GM19452 (cell line): ENCODE measurements at regions not wholly inside any gene's neighbourhood (a gene's known extent, or its start where the extent isn't known, plus 50 kb on each side); places are given as distances from the start of the nearest gene placed in this dataset.
"Not testable (repeated sequence)": the region's sequence is repeated elsewhere in the genome, so short reads cannot be mapped to it uniquely, and the experiment has no call there.

Experiments
- ATAC-seq: cut with Tn5 transposase; IDR thresholded peaks from one replicate; pipeline ENCODE4 v1.9.1; 2021; ENCODE audit not compliant: unreplicated experiment

DNA sequence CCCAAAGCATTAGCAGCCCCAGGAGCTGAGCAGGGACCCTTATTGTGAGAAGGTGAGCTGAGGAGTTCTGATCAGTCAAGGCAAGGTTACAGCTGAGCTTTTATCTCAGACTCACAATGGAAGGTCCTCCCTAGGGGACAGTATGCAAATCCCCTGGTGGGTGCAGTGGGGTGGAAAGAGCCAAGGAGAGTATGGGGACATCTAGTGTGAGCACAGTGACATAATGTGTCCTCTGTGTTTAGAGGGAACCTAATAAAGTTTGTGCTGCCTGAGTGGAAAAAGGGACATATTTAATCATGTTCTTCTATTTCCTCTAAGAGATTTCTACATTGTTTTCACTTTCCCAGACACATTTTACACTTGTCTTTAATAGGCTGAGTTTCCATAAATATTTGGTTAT lies 438.0 kb downstream of the RPIA start:
- not testable (repeated sequence) for ATAC-seq

DNA sequence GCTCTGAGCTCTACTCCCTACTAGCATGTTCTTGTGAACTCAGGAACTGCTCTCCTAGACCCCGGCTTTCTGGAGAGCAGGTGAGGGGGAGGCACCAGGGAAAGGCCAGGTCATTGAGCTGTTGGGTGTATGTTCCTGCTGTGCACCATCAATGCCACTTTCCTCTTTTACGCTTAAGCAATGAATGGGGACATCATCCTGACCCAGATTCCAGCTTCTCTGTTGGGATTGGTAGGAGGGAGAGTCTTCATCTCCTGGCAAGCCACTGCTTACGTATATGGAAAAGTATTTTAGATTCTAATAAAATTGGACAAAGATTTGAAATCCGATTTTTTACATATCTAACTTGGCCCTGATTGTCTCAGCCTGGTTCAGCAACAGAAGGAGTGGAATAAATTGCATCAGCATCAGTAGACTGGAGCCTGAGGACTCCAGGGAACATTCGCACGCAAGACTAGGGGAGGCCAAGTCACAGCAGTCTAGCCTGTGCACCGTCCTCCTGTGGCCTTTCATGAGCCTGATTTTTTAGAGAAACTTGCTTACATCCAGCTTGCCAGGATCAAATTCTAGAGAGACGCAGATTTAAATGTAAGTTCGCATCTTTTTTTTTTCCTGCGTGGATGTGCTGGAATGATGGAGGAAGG lies 439.3 kb downstream of the RPIA start:
- not testable (repeated sequence) for ATAC-seq

DNA sequence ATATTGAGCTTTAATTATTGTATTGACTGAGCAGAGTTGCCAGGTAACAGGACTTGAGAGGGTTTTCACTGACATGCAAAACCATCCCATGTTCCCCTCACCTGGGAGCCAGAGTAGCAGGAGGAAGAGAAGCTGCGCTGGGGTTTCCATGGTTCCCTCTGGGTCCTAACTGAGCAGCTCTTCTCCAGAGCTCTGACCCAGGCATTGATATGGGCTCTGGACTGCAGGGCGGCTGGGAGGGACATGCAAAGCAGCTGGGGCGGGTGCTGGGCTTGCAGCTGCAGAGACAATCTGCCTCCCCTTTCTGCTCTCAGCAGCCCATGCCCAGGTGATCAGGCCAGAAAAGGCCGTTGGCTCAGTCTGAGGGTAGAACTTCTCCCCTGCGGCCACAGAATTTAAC lies 451.5 kb downstream of the RPIA start:
- ATAC-seq: not testable (repeated sequence)

DNA sequence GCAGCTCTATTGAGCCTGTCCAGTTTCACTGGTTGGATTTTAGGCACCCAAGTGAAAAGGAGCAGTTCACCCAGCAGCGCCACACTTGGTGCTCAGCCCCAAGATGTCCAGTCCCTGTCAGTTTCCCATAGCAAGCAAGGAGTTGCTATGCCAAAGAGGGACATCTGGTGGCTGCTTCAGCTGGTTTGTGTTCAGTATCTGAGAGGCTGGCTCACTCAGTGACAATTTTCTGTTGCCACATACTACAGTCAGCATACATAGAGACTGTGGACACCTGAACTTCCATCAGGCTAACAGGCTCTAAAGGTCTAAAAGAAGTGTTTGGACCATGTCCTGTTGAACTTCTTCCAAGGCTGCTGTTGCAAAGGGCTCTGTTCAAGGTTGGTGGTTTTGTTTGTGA lies 453.9 kb downstream of the RPIA start:
- ATAC-seq: not testable (repeated sequence)

DNA sequence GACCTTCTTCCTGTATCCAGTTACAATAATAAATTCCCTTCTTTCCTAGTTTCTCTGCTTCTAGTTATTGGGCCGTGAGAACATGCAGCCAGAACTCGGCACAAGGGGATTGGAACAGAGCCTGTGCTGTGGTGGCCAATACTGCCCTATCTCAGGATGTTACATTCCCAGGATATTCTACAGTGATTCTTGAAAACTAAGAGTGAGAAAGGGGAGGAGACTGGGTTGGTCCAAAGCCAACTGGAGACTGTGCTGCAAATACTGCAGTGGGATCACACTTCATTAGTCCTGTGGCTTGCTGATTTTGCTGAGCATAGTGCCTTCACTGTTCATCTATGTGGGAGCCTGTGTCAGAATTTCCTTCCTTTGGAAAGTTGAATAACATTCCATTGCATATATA lies 456.8 kb downstream of the RPIA start:
- ATAC-seq: not testable (repeated sequence)

DNA sequence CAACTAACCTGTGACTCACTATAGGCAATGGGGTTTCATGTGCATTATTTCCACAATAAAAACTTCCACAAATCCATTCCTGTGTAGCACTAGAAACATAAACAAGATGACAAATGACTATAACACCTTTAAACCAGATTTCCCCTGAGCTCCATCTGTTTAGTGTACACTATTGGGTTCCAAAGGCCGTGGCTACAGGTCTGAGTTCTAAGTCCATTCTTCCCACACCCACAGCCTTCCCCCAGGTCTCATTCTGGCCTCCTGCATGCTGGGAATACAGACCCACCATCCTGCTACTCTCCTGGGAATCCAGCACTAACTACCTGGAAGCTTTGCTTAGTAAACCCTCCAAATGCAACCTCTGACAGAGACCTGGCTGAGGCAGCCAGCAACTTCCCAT lies 460.2 kb downstream of the RPIA start:
- ATAC-seq: not testable (repeated sequence)

DNA sequence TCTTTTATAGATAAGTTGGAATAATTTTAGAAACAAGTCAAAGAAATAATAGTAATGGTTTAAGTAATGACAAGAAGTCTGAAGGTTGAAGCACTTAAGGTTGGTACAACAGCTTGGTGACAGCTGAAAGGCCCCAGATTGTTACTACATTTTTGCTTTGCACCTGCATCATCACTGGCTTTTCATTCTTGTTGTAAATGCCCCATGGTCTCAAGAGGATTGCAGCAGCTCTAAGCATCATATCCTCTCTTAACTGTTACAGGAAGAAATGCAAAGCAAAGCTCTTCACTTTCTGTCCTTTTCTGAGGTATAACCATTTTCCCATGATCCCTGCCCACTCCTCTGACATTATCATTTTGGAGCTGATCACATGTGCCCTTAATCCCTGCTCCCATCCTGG lies 461.0 kb downstream of the RPIA start:
- not testable (repeated sequence) for ATAC-seq

DNA sequence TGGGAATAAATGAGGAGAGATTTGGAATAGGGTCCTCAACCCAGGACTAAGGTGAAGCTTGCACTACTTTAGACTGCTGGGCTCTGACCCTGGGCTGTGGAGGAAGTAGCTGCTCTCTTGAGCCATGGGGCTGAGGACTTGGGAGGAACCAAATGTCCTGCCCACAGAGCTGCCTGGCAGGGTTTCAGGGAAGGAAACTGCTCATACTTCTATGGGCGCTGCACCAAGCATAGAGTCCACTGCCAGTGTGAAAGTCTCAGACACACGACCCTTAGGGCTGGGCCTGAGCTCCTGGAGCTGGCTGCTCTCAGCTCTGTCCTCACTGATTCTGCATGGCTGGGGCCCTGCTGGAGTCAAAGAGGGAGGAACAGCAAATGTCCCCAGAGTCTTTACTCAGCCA lies 461.7 kb downstream of the RPIA start:
- ATAC-seq: not testable (repeated sequence)

DNA sequence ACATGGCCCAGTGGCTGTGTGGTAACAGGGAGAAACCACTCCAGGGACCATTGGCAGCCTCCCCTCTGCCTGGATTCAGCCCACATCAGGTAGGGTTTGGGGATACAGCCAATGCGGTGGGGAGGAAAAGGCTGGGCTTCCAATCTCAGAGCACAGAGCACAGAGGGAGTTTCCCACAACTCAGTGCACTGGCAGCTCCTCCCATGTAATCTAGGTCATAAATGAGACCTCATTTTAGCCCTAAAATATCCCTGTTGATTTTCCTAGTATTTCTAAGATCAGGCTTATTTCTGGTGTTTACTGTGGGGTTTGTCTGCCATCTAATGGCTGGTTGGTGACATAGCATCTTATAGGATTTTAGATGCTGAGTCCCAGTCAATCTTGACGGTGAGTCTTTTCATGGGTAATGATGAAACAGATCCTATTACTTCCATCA lies 462.8 kb downstream of the RPIA start:
- not testable (repeated sequence) for ATAC-seq

DNA sequence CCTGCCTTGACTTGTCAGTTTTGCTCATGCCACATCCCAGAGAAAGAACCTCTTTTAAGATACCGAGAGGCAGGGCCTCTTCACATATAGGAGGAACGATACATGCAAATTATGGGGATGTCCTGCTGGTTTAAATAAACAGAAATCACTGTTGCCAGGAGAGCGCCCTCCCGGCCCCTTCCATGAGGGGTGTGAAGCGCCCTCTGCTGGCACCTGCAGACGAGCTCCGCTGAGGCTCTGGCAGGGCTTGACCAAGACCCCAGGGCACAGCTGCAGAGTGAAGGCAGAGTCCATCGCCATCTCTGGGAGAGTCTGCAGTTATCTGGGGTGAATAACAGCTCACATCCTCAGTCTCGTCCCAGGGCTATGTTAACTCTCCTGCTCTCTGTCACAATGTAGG lies 468.8 kb downstream of the RPIA start:
- ATAC-seq: not testable (repeated sequence)

DNA sequence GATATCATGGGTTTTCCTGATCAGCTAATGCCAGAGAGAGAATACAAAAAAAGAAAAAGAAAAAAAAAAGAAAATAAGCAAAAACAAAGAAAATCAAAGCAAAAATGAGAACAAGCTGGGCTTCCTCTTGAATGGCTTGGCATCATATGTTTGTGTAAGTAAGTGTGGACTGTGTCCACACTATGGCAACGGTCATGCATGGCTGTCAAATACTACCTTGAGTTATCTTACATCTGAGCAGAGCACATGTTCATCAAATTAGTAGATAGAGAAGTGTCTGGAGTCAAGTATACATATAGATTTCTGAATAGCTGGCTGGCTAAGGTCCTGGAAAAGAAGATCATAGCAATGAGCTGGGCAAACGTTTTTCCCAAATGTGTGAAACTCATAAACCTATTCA lies 470.2 kb downstream of the RPIA start:
- ATAC-seq: not testable (repeated sequence)

DNA sequence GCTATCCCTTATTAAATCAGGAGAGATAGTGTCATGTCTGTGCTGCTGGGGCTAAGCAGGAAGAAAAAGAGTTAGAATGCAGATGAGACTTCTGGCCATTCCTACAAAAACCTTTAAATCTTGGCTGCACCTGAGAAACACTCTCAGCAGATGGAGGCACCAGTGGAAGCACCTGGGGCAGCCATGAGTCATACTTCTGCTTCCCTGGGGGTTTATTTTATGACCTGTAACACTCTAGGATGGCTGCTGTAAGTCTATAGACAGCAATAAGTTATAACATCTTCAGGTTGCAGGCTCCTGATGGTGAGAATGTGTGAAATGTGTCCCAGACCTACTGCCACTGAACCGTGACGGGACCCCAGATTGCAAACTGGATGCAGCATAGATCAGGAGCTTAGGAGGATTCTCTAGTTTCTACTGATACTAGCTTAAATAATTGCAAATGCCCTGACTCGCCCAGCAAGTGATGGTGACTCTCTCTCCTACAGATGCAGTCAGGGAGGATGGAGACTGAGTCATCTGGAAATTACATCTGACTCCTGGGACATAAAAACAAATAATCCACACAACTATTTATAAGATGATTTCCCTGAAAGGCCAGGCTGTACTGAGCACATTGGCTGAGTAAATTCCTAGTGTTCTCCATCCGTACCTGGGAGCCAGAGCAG lies 479.2 kb downstream of the RPIA start:
- not testable (repeated sequence) for ATAC-seq

DNA sequence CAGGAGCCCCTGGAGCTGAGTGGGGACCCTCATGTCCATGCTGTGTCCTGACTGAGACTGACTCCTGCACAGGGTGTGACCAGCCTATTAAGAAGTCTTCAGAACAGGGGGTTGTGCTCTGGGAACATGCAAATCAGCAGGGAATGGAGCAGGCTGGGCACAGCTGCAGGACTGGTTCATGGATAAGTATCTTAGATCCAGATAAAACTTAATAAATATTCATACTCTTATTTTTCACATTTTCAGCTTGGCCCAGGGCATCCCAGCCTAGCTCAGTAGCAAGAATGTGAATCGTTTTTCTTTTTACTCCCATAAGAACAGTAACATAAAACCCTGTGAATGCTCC lies 479.7 kb downstream of the RPIA start:
- ATAC-seq: not testable (repeated sequence)

DNA sequence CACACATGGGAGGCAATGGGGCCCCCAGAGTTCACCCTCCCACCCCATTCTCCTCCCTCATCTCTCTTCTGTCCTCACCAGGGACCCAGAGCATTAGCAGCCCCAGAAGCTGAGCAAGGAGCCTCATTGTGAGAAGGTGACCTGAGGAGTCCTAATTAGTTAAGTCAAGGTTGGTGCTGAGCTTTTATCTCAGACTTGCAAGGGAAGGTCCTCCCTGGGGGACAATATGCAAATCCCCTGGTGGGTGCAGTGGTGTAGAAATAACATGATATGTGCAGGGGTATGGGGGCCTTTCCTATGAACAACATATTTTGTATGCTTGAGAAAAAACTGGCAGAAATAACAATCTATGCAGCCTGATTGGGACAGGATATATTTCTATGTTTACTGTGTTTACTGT lies 485.5 kb downstream of the RPIA start:
- ATAC-seq: not testable (repeated sequence)

DNA sequence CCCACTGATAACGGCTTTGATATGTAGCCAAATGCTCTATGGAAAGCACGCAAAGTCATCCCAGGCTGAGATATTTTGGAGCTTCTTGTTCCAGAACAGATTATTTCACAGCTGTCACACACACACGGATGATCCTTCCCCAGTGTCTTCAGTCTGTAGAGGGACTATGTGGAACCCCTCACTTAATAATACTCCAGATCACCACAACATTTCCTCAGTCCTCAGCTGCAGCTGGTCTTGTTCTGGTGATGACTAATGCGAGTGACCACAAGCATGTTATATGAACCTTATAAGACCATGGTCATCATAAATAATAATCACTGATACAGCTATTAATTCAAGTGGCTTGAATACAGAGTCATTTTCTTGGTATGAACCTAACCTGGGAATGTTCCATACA lies 490.7 kb downstream of the RPIA start:
- ATAC-seq: not testable (repeated sequence)

DNA sequence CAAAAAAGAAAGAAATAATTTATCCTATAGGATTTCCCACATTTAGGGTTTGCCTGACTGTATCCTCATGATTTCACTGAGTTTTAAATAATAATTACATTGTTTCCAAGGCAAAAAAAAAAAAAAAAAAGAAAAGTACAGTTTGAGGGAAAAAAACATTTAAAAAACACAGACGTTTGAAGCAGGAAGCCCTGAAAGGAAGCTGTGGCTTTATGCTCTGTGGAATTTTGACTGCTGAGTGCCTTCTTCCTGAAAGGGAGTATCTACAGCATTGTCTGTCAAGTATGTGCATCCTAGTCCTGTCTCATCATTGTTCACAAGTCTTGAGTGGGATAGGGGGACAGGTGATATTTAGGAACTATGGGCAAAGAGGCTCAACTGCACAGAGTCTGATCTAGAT lies 493.3 kb downstream of the RPIA start:
- not testable (repeated sequence) for ATAC-seq

DNA sequence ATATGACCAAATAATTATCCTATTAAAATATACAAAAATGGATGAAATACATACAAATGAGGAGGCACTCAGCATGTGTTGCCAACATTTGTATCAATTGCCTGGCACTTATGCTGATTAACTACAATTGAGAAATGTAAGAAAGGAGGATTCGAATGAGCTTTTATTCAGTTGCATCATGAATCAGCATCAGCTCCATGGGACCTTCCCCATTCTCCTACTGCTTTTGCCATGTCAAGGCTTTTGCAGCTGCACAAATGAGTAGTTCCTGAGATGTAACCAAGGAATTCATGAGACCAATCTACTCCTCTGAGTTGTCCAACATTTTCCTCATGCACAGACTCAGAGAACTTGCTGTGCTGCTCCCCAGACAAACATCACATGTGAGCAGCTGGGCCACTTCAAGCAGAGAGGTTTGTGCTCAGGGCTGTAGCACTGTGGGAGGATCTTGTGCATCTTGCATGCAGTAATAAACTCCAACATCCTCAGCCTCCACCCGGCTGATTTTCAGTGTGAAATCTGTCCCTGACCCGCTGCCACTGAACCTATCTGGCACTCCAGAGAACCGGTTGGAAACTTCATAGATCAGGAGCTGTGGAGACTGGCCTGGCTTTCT lies 504.3 kb downstream of the RPIA start:
- not testable (repeated sequence) for ATAC-seq

DNA sequence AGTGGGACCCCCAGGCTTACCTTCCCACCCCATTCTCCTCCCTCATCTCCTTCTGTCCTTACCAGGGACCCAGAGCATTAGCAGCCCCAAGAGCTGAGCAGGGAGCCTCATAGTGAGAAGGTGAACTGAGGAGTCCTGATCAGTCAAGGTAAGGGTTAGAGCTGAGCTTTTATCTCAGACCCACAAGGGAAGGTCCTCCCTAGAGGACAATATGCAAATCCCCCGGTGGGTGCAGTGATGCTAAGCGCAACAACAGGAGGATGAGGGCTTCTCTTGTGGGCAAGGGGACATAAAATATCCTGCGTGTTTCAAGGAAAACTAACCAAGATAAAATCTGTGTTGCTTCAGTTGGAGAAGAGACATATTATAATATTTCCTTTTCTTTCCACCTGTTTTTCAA lies 505.2 kb downstream of the RPIA start:
- not testable (repeated sequence) for ATAC-seq

DNA sequence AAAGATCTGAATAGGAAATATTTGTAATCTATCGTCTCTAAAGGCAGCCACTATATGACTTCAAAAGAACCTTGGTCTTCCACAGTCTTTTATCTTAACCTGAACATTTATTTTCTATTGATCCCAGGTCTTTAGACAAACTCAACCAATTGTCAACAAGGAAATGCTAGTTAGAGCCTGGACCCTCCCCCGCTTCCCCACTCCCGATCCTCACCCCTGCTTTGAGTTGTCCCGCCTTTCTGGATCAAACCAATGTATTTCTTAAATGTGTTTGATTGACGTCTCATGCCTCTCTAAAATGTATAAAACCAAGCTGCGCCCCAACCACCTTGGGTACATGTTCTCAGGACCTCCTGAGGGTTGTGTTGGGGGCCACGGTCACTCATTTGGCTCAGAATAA lies 506.6 kb downstream of the RPIA start:
- not testable (repeated sequence) for ATAC-seq

DNA sequence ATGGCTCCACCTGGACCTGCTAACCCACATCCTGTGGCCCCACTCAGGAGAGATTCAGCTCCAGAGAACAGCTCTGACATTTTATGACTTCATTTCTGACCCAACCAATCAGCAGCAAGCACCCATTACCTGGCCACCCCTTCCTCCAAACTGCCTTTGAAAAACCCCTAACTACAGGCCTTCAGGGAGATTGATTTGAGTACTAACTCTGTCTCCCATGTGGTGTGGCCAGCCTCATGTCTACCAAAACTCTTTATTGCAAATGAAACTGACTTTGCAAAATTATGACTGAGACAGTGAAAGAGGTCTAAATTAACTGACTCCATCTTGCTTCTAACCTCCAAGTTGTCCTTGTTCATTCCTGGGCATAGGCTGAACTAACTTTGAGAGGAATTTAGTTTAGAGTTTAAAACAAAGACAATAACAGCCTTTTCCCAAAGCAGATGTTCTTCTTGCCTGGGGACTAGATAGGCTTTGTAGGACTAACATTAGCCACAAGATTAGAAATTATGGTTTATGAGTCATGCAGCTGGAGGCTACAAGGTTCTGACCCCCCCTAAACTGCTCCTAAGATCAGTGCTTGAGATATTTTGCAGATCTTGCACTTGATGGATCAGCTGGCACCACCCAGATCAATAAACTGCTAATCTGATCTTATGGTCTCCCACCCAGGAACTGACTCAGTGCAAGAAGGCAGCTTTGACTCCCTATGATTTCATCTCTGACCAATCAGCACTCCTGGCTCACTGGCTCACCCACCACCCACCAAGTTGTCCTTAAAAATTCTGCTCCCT lies 508.2 kb downstream of the RPIA start:
- not testable (repeated sequence) for ATAC-seq

DNA sequence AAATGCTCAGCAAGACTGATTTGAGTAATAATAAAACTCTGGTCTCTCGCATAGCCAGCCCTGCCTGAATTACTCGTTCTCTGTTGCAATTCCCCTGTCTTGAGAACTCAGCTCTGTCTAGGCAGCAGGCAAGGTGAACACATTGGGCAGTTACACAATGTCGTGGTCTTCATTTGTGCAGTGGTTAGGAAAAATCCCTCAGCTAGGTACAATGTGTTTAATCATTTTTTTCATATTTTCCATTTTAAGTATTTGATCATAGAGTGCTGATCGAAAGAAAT lies 508.7 kb downstream of the RPIA start:
- ATAC-seq: not testable (repeated sequence)

DNA sequence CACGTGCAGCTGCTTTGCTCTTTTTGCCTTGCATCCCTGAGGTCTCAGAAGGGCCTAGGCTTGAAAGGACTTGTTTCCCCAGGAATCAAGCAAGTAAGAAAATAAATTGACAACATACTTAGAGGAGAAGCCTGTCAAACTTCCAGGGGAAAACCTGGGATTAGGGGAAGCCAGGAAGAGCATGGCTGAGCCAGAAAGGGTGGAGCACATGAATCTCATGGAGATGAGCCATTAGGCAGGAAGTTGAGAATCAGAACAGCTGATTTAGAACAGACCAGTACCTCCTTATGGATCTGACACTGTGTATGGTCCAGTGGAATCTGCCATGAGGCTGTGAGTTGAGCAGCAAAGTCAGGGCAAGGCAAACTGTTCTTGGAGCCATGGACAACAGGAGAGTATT lies 511.0 kb downstream of the RPIA start:
- ATAC-seq: not testable (repeated sequence)
